ENCODE measurements at regions not wholly inside any gene's neighbourhood (a gene's known extent, or its start where the extent isn't known, plus 50 kb on each side); places are given as distances from the start of the nearest gene placed in this dataset.

- H3K27ac ChIP-seq, result no peak overlapping the region
- no peak for TF ChIP-seq CTCF (IDR thresholded peaks at IDR 0.05)
- no peak for DNase-seq (ENCODE audit: low spot score)
- H3K4me3 ChIP-seq, result no peak overlapping the region
Observed at GRCh38 chr1:2934156-2934540, 87.1 kb upstream of the ACTRT2 start.

- Histone ChIP-seq H3K27ac (no peak overlapping the region), H3K4me3 (no peak overlapping the region)
- TF ChIP-seq CTCF (IDR thresholded peaks at IDR 0.05), result no peak
- no peak for DNase-seq (ENCODE audit: low spot score)
Observed at GRCh38 chr1:2934642-2935081, 86.6 kb upstream of the ACTRT2 start.

GRCh38 chr1:2935184-2935583 lies 86.1 kb upstream of the ACTRT2 start:
- no peak overlapping the region for H3K4me3 ChIP-seq
- no peak for TF ChIP-seq CTCF (IDR thresholded peaks at IDR 0.05)
- DNase-seq (ENCODE audit: low spot score), result no peak
- no peak overlapping the region for H3K27ac ChIP-seq

GRCh38 chr1:2935751-2936390 lies 85.4 kb upstream of the ACTRT2 start:
- no peak for DNase-seq (ENCODE audit: low spot score)
- H3K27ac ChIP-seq, result no peak overlapping the region

GRCh38 chr1:2936559-2937515 lies 84.4 kb upstream of the ACTRT2 start:
- Histone ChIP-seq H3K27ac (no peak overlapping the region), H3K4me3 (no peak overlapping the region)
- no peak for DNase-seq (ENCODE audit: low spot score)
- TF ChIP-seq CTCF (IDR thresholded peaks at IDR 0.05), result no peak

More at GRCh38 chr1:2935751-2936390, 85.4 kb upstream of the ACTRT2 start:
- TF ChIP-seq CTCF (IDR thresholded peaks at IDR 0.05), result no peak
- no peak overlapping the region for H3K4me3 ChIP-seq

- no peak for DNase-seq (ENCODE audit: low spot score)
Observed at GRCh38 chr1:2937805-2938204, 83.5 kb upstream of the ACTRT2 start.

More at GRCh38 chr1:2937805-2938204, 83.5 kb upstream of the ACTRT2 start:
- TF ChIP-seq CTCF (IDR thresholded peaks at IDR 0.05), result no peak
- H3K4me3 ChIP-seq, result no peak overlapping the region
- H3K27ac ChIP-seq, result no peak overlapping the region
